Mesendoderm (in vitro differentiated cells): ENCODE measurements at regions not wholly inside any gene's neighbourhood (a gene's known extent, or its start where the extent isn't known, plus 50 kb on each side); places are given as distances from the start of the nearest gene placed in this dataset.

Experiments used
- DNase-seq: peaks from one replicate; pipeline ENCODE4 v3.0.0; 2013
- H2AK5ac ChIP-seq: 2 replicates; pipeline ENCODE4 v1.6.1; 2013; ENCODE audit warnings: low read length, inconsistent platforms
- H2BK120ac ChIP-seq: 2 replicates; pipeline ENCODE4 v1.6.1; 2013; ENCODE audit warnings: low read depth, mild to moderate bottlenecking, low read length, moderate library complexity, mixed read lengths
- H2BK15ac ChIP-seq: replicated peaks from 2 replicates; pipeline ENCODE4 v1.6.1; 2013; ENCODE audit warnings: low read depth, mild to moderate bottlenecking, moderate library complexity
- H2BK5ac ChIP-seq: 2 replicates; pipeline ENCODE4 v1.6.1; 2013; ENCODE audit warnings: low read length, inconsistent platforms
- H3K18ac ChIP-seq: 2 replicates; pipeline ENCODE4 v1.6.1; 2013; ENCODE audit warnings: mild to moderate bottlenecking, low read length, mixed read lengths
- H3K23ac ChIP-seq: one replicate; pipeline ENCODE4 v1.6.1; 2013; ENCODE audit warnings: low read length
- H3K27ac ChIP-seq: 2 replicates; pipeline ENCODE4 v1.5.1; 2013; ENCODE audit warnings: low read depth, mild to moderate bottlenecking, inconsistent platforms, low read length, moderate library complexity
- H3K27me3 ChIP-seq: 2 replicates; pipeline ENCODE4 v1.6.1; 2013; ENCODE audit warnings: low read length, control low read depth, mild to moderate bottlenecking, inconsistent platforms; ENCODE audit not compliant: insufficient read depth, poor library complexity
- H3K36me3 ChIP-seq: 2 replicates; pipeline ENCODE4 v1.6.1; 2013; ENCODE audit warnings: low read length, inconsistent platforms; ENCODE audit not compliant: control insufficient read depth, insufficient read depth
- H3K4ac ChIP-seq: one replicate; pipeline ENCODE4 v1.6.1; 2013; ENCODE audit warnings: low read depth, mild to moderate bottlenecking, low read length, moderate library complexity
- H3K4me1 ChIP-seq: 2 replicates; pipeline ENCODE4 v1.6.1; 2013; ENCODE audit warnings: low read depth, low read length, inconsistent platforms; ENCODE audit not compliant: control insufficient read depth
- H3K4me2 ChIP-seq: 2 replicates; pipeline ENCODE4 v1.6.1; 2013; ENCODE audit warnings: low read length
- H3K4me3 ChIP-seq: 2 replicates; pipeline ENCODE4 v1.5.1; 2013; ENCODE audit warnings: mild to moderate bottlenecking, low read length
- H3K56ac ChIP-seq: one replicate; pipeline ENCODE4 v1.6.1; 2013; ENCODE audit warnings: low read length
- H3K79me1 ChIP-seq: 2 replicates; pipeline ENCODE4 v1.6.1; 2013; ENCODE audit warnings: low read length, inconsistent platforms
- H3K79me2 ChIP-seq: 2 replicates; pipeline ENCODE4 v1.6.1; 2013; ENCODE audit warnings: mild to moderate bottlenecking, low read length; ENCODE audit not compliant: control insufficient read depth, insufficient read depth
- H3K9ac ChIP-seq: 2 replicates; pipeline ENCODE4 v1.6.1; 2013; ENCODE audit warnings: low read length, inconsistent platforms
- H4K5ac ChIP-seq: one replicate; pipeline ENCODE4 v1.6.1; 2013; ENCODE audit warnings: low read length
- H4K8ac ChIP-seq: one replicate; pipeline ENCODE4 v1.6.1; 2013; ENCODE audit warnings: low read depth, mild to moderate bottlenecking, control low read depth, low read length, moderate library complexity
- WGBS: extraction: QIAGEN DNeasy Blood & Tissue Kit; methylation state at CpG from one replicate; pipeline ENCODE4 v1.1.7; 2013; ENCODE audit warnings: low lambda C conversion rate, missing lambda C conversion rate; ENCODE audit not compliant: insufficient coverage; ENCODE audit errors: extremely low coverage; 5-methylcytosine and 5-hydroxymethylcytosine counted together

GRCh38 chr6:150690681-150691080 lies 91.0 kb downstream of the PLEKHG1 start:
- WGBS: no CpG with 5 or more reads among the region's 6 CpGs
- no peaks in the 10 kb centered on the region for H3K36me3 ChIP-seq
- no peak overlapping the region for H3K23ac ChIP-seq
- H3K4ac ChIP-seq: no peak overlapping the region
- H3K27me3 ChIP-seq: no peaks in the 10 kb centered on the region
- H3K4me3 ChIP-seq: no peak overlapping the region
- H2AK5ac ChIP-seq: no peak overlapping the region
- H3K79me2 ChIP-seq: no peaks in the 10 kb centered on the region
- H2BK15ac ChIP-seq: no peak overlapping the region
- H4K5ac ChIP-seq: no peak overlapping the region
- H3K4me1 ChIP-seq: no peaks in the 10 kb centered on the region
- no peak overlapping the region for H3K4me2 ChIP-seq
- H3K79me1 ChIP-seq: no peaks in the 10 kb centered on the region
- H3K18ac ChIP-seq: no peak overlapping the region
- H2BK5ac ChIP-seq: no peak overlapping the region
- no peak overlapping the region for H4K8ac ChIP-seq
- H3K56ac ChIP-seq: no peak overlapping the region
- H3K27ac ChIP-seq: no peak overlapping the region
- no peak for DNase-seq
- no peak overlapping the region for H3K9ac ChIP-seq
- H2BK120ac ChIP-seq: no peak overlapping the region

GRCh38 chr6:150691463-150691862 lies 91.8 kb downstream of the PLEKHG1 start:
- H2AK5ac ChIP-seq: no peak overlapping the region
- no peak overlapping the region for H3K56ac ChIP-seq
- H2BK5ac ChIP-seq: no peak overlapping the region
- H3K27ac ChIP-seq: no peak overlapping the region
- no peak overlapping the region for H3K4me2 ChIP-seq
- H3K18ac ChIP-seq: no peak overlapping the region
- no peak overlapping the region for H3K23ac ChIP-seq
- H3K4me1 ChIP-seq: no peaks in the 10 kb centered on the region
- no peak overlapping the region for H2BK15ac ChIP-seq
- H2BK120ac ChIP-seq: no peak overlapping the region
- H3K4ac ChIP-seq: no peak overlapping the region
- H3K27me3 ChIP-seq: no peaks in the 10 kb centered on the region
- no peaks in the 10 kb centered on the region for H3K79me1 ChIP-seq
- no peak overlapping the region for H3K4me3 ChIP-seq
- DNase-seq: no peak
- H4K8ac ChIP-seq: no peak overlapping the region
- no peaks in the 10 kb centered on the region for H3K79me2 ChIP-seq
- no peak overlapping the region for H3K9ac ChIP-seq
- no peaks in the 10 kb centered on the region for H3K36me3 ChIP-seq
- no peak overlapping the region for H4K5ac ChIP-seq
- WGBS: no CpG with 5 or more reads among the region's 2 CpGs

- H3K79me1 ChIP-seq: no peaks in the 10 kb centered on the region
- H2BK5ac ChIP-seq: no peak overlapping the region
- no peak overlapping the region for H3K4me3 ChIP-seq
- H3K56ac ChIP-seq: no peak overlapping the region
- no peak overlapping the region for H3K23ac ChIP-seq
- no peaks in the 10 kb centered on the region for H3K27me3 ChIP-seq
- WGBS: no CpG with 5 or more reads among the region's 2 CpGs
- no peak overlapping the region for H2BK120ac ChIP-seq
- H3K4me2 ChIP-seq: no peak overlapping the region
- no peak overlapping the region for H2AK5ac ChIP-seq
- no peak overlapping the region for H3K18ac ChIP-seq
- no peak overlapping the region for H4K8ac ChIP-seq
- H3K4ac ChIP-seq: no peak overlapping the region
- H4K5ac ChIP-seq: no peak overlapping the region
- no peak overlapping the region for H3K27ac ChIP-seq
- no peak overlapping the region for H3K9ac ChIP-seq
- H3K36me3 ChIP-seq: no peaks in the 10 kb centered on the region
- H3K79me2 ChIP-seq: no peaks in the 10 kb centered on the region
- H3K4me1 ChIP-seq: no peaks in the 10 kb centered on the region
- DNase-seq: no peak
- no peak overlapping the region for H2BK15ac ChIP-seq
Observed at GRCh38 chr6:150692604-150693003, 92.9 kb downstream of the PLEKHG1 start.

GRCh38 chr6:150694889-150695288 lies 95.2 kb downstream of the PLEKHG1 start:
- Histone ChIP-seq H3K36me3 (no peaks in the 10 kb centered on the region), H3K4me2 (no peak overlapping the region), H3K4ac (no peak overlapping the region), H2BK120ac (no peak overlapping the region), H4K5ac (no peak overlapping the region), H3K9ac (no peak overlapping the region), H3K79me1 (no peaks in the 10 kb centered on the region), H3K18ac (no peak overlapping the region), H3K27me3 (no peaks in the 10 kb centered on the region), H3K23ac (no peak overlapping the region), H3K79me2 (no peaks in the 10 kb centered on the region), H3K27ac (no peak overlapping the region), H3K4me1 (no peaks in the 10 kb centered on the region), H3K4me3 (no peak overlapping the region), H4K8ac (no peak overlapping the region), H2BK5ac (no peak overlapping the region), H2AK5ac (no peak overlapping the region), H3K56ac (no peak overlapping the region), H2BK15ac (no peak overlapping the region)
- no peak for DNase-seq

GRCh38 chr6:150695652-150696051 lies 96.0 kb downstream of the PLEKHG1 start:
- no CpG with 5 or more reads among the region's 2 CpGs for WGBS
- Histone ChIP-seq H3K56ac (no peak overlapping the region), H3K27ac (no peak overlapping the region)

GRCh38 chr6:150696190-150696589 lies 96.5 kb downstream of the PLEKHG1 start:
- Histone ChIP-seq H3K4me2 (no peak overlapping the region), H3K4me3 (no peak overlapping the region), H4K5ac (no peak overlapping the region), H2BK15ac (no peak overlapping the region), H3K79me1 (no peaks in the 10 kb centered on the region), H2BK120ac (no peak overlapping the region), H3K9ac (no peak overlapping the region), H2AK5ac (no peak overlapping the region), H3K23ac (no peak overlapping the region), H3K56ac (no peak overlapping the region), H4K8ac (no peak overlapping the region), H3K4me1 (no peaks in the 10 kb centered on the region), H3K27ac (no peak overlapping the region), H3K79me2 (no peaks in the 10 kb centered on the region), H2BK5ac (no peak overlapping the region), H3K18ac (no peak overlapping the region), H3K27me3 (no peaks in the 10 kb centered on the region), H3K36me3 (no peaks in the 10 kb centered on the region), H3K4ac (no peak overlapping the region)
- WGBS: no CpG with 5 or more reads among the region's 8 CpGs
- no peak for DNase-seq

More at GRCh38 chr6:150695652-150696051, 96.0 kb downstream of the PLEKHG1 start:
- H2BK5ac ChIP-seq: no peak overlapping the region
- no peak for DNase-seq
- no peak overlapping the region for H3K18ac ChIP-seq
- no peak overlapping the region for H2BK15ac ChIP-seq
- H3K4ac ChIP-seq: no peak overlapping the region
- H3K4me3 ChIP-seq: no peak overlapping the region
- no peak overlapping the region for H3K23ac ChIP-seq
- H2AK5ac ChIP-seq: no peak overlapping the region
- H4K8ac ChIP-seq: no peak overlapping the region
- H3K4me2 ChIP-seq: no peak overlapping the region
- H3K79me1 ChIP-seq: no peaks in the 10 kb centered on the region
- no peak overlapping the region for H2BK120ac ChIP-seq
- H3K27me3 ChIP-seq: no peaks in the 10 kb centered on the region
- H3K4me1 ChIP-seq: no peaks in the 10 kb centered on the region
- no peak overlapping the region for H3K9ac ChIP-seq
- H3K79me2 ChIP-seq: no peaks in the 10 kb centered on the region
- H4K5ac ChIP-seq: no peak overlapping the region
- H3K36me3 ChIP-seq: no peaks in the 10 kb centered on the region
